SU-DHL-6 (cell line): ENCODE measurements at regions not wholly inside any gene's neighbourhood (a gene's known extent, or its start where the extent isn't known, plus 50 kb on each side); places are given as distances from the start of the nearest gene placed in this dataset.

ENCODE experiments used
- H2AFZ ChIP-seq: fragments of 200-600 bp; sonication (generic); 2 replicates; pipeline ENCODE4 v1.6.1; 2014; ENCODE audit warnings: low read depth, mild to moderate bottlenecking, moderate library complexity, mixed read lengths, antibody characterized with exemption, low read length; ENCODE audit not compliant: severe bottlenecking
- H3F3A ChIP-seq: fragments of 200-600 bp; shearing (Covaris generic); 2 replicates; pipeline ENCODE4 v1.6.0; 2016; ENCODE audit warnings: antibody characterized with exemption, mild to moderate bottlenecking; ENCODE audit not compliant: insufficient read depth
- H3K27ac ChIP-seq: fragments of 200-600 bp; sonication (generic); 2 replicates; pipeline ENCODE4 v1.5.1; 2016; ENCODE audit warnings: low read depth, mild to moderate bottlenecking, low read length, moderate library complexity, mixed read lengths
- H3K27me3 ChIP-seq: fragments of 200-600 bp; sonication (generic), shearing (Covaris generic); 2 replicates; pipeline ENCODE4 v1.6.0; 2014; ENCODE audit warnings: mild to moderate bottlenecking, low read length
- H3K36me3 ChIP-seq: fragments of 200-600 bp; sonication (generic); 2 replicates; pipeline ENCODE4 v1.6.1; 2014; ENCODE audit warnings: mild to moderate bottlenecking, low read length, mixed read lengths
- H3K4me2 ChIP-seq: fragments of 300-600, 200-600 bp; shearing (Covaris generic), sonication (generic); 2 replicates; pipeline ENCODE4 v1.6.0; 2014; ENCODE audit warnings: low read length, low read depth, mild to moderate bottlenecking; ENCODE audit not compliant: poor library complexity, severe bottlenecking
- H3K4me3 ChIP-seq: fragments of 200-600 bp; sonication (generic); 2 replicates; pipeline ENCODE4 v1.5.1; 2014; ENCODE audit warnings: antibody characterized with exemption, low read length, mild to moderate bottlenecking, mixed read lengths; ENCODE audit not compliant: insufficient read depth, poor library complexity, severe bottlenecking
- H3K79me2 ChIP-seq: fragments of 200-600 bp; sonication (generic); 2 replicates; pipeline ENCODE4 v1.6.1; 2014; ENCODE audit warnings: mild to moderate bottlenecking, low read length, moderate library complexity; ENCODE audit not compliant: insufficient read depth
- H3K9ac ChIP-seq: fragments of 200-600 bp; sonication (generic); 2 replicates; pipeline ENCODE4 v1.7.0; 2014; ENCODE audit warnings: mild to moderate bottlenecking, low read length
- H3K9me2 ChIP-seq: fragments of 200-600 bp; sonication (generic); replicated peaks from 2 replicates; pipeline ENCODE4 v1.6.1; 2014; ENCODE audit warnings: low read length; ENCODE audit not compliant: insufficient read depth
- H3K9me3 ChIP-seq: fragments of 200-600 bp; sonication (generic); 2 replicates; pipeline ENCODE4 v1.6.1; 2014; ENCODE audit warnings: low read length, mixed read lengths; ENCODE audit not compliant: insufficient read depth
- H4K20me1 ChIP-seq: fragments of 200-600 bp; sonication (generic); 2 replicates; pipeline ENCODE4 v1.6.1; 2014; ENCODE audit warnings: low read depth, mild to moderate bottlenecking, antibody characterized with exemption, low read length, moderate library complexity, mixed read lengths
- CTCF ChIP-seq: fragments of 200-600 bp; sonication (generic); IDR thresholded peaks from one replicate; pipeline ENCODE4 v1.5.1; 2017; ENCODE audit warnings: antibody characterized with exemption, mild to moderate bottlenecking, low read length, moderate library complexity; ENCODE audit not compliant: insufficient read depth, poor library complexity, severe bottlenecking
- EZH2phosphoT487 ChIP-seq: fragments of 200-600 bp; sonication (generic), shearing (Covaris generic); conservative IDR thresholded peaks from 2 replicates; pipeline ENCODE4 v1.6.1; 2018; ENCODE audit warnings: mild to moderate bottlenecking, antibody characterized with exemption, low read length, moderate library complexity, mixed read lengths

- Histone ChIP-seq H3K27ac (no peak overlapping the region), H3K27me3 (no peaks in the 10 kb centered on the region)
Measured at GRCh38 chr2:150690870-150691269, 203.4 kb upstream of the RND3 start.

GRCh38 chr2:150690261-150690660 lies 202.8 kb upstream of the RND3 start:
- Histone ChIP-seq H3K9ac (no peak overlapping the region), H2AFZ (no peak overlapping the region), H4K20me1 (no peaks in the 10 kb centered on the region), H3K79me2 (no peaks in the 10 kb centered on the region), H3K36me3 (no peaks in the 10 kb centered on the region), H3K9me3 (no peaks in the 10 kb centered on the region), H3F3A (no peaks in the 10 kb centered on the region), H3K9me2 (no peaks in the 10 kb centered on the region), H3K4me3 (no peak overlapping the region), H3K27me3 (no peaks in the 10 kb centered on the region), H3K27ac (no peak overlapping the region), H3K4me2 (no peak overlapping the region)
- TF ChIP-seq CTCF: no peak
- no peak for TF ChIP-seq EZH2phosphoT487

More at GRCh38 chr2:150690870-150691269, 203.4 kb upstream of the RND3 start:
- no peaks in the 10 kb centered on the region for H3F3A ChIP-seq
- no peak overlapping the region for H2AFZ ChIP-seq
- H3K4me3 ChIP-seq: no peak overlapping the region
- no peak overlapping the region for H3K9ac ChIP-seq
- H3K9me3 ChIP-seq: no peaks in the 10 kb centered on the region
- H3K9me2 ChIP-seq: no peaks in the 10 kb centered on the region
- H3K79me2 ChIP-seq: no peaks in the 10 kb centered on the region
- H3K4me2 ChIP-seq: no peak overlapping the region
- TF ChIP-seq EZH2phosphoT487 (no peak), CTCF (no peak)
- H4K20me1 ChIP-seq: no peaks in the 10 kb centered on the region
- no peaks in the 10 kb centered on the region for H3K36me3 ChIP-seq

GRCh38 chr2:150689590-150689989 lies 202.1 kb upstream of the RND3 start:
- no peak overlapping the region for H3K27ac ChIP-seq
- H3K36me3 ChIP-seq: no peaks in the 10 kb centered on the region
- no peaks in the 10 kb centered on the region for H3K9me3 ChIP-seq
- H3K9me2 ChIP-seq: no peaks in the 10 kb centered on the region
- H3K4me2 ChIP-seq: no peak overlapping the region
- H3K9ac ChIP-seq: no peak overlapping the region
- H3K79me2 ChIP-seq: no peaks in the 10 kb centered on the region
- no peaks in the 10 kb centered on the region for H3K27me3 ChIP-seq
- no peaks in the 10 kb centered on the region for H3F3A ChIP-seq
- H3K4me3 ChIP-seq: no peak overlapping the region
- no peaks in the 10 kb centered on the region for H4K20me1 ChIP-seq
- TF ChIP-seq CTCF: no peak
- no peak for TF ChIP-seq EZH2phosphoT487
- no peak overlapping the region for H2AFZ ChIP-seq

- Histone ChIP-seq H3K27me3 (no peaks in the 10 kb centered on the region), H3K27ac (no peak overlapping the region), H3K9me3 (no peaks in the 10 kb centered on the region), H3K36me3 (no peaks in the 10 kb centered on the region), H3K79me2 (no peaks in the 10 kb centered on the region), H2AFZ (no peak overlapping the region), H3K4me2 (no peak overlapping the region), H3F3A (no peaks in the 10 kb centered on the region), H3K9ac (no peak overlapping the region), H4K20me1 (no peaks in the 10 kb centered on the region), H3K9me2 (no peaks in the 10 kb centered on the region), H3K4me3 (no peak overlapping the region)
- TF ChIP-seq EZH2phosphoT487 (no peak), CTCF (no peak)
Measured at GRCh38 chr2:150688016-150688415, 200.5 kb upstream of the RND3 start.
